ENCODE measurements at regions not wholly inside any gene's neighbourhood (a gene's known extent, or its start where the extent isn't known, plus 50 kb on each side); places are given as distances from the start of the nearest gene placed in this dataset.

- TF ChIP-seq CTCF (IDR thresholded peaks at IDR 0.05) = no peak
- TF ChIP-seq EZH2 (IDR thresholded peaks at IDR 0.05; ENCODE audit: borderline replicate concordance, insufficient read depth, low read depth, low read length, poor library complexity, severe bottlenecking) = no peak
Measured at GRCh38 chr9:13487936-13488335, 208.4 kb upstream of the MPDZ start.

Measured in B cell (primary cell).